ENCODE measurements at regions not wholly inside any gene's neighbourhood (a gene's known extent, or its start where the extent isn't known, plus 50 kb on each side); places are given as distances from the start of the nearest gene placed in this dataset.

DNA sequence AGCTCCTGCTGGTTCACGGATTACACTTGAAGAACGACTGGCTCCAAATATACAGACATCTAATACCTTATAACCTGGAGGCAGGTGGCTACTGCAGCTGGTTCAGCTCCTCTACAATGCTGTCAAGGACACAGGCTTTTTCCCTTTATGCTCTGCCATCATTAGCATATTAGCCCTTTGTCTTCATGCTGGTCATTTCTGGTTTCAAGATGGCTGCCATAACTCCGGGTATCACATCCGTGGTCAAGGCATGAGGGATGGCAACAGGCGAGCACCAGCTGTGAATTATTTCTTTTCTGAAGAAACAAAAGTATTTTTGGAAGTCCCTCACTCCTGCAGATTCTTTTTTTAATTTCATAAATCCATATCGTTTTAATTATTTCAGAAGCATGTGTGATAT is 124.3 kb upstream of the MED13 start:
- no peak for TF ChIP-seq EP300 (IDR thresholded peaks at IDR 0.05)
- TF ChIP-seq, protein P1, sequence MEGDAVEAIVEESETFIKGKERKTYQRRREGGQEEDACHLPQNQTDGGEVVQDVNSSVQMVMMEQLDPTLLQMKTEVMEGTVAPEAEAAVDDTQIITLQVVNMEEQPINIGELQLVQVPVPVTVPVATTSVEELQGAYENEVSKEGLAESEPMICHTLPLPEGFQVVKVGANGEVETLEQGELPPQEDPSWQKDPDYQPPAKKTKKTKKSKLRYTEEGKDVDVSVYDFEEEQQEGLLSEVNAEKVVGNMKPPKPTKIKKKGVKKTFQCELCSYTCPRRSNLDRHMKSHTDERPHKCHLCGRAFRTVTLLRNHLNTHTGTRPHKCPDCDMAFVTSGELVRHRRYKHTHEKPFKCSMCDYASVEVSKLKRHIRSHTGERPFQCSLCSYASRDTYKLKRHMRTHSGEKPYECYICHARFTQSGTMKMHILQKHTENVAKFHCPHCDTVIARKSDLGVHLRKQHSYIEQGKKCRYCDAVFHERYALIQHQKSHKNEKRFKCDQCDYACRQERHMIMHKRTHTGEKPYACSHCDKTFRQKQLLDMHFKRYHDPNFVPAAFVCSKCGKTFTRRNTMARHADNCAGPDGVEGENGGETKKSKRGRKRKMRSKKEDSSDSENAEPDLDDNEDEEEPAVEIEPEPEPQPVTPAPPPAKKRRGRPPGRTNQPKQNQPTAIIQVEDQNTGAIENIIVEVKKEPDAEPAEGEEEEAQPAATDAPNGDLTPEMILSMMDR (IDR thresholded peaks at IDR 0.05), result no peak
- TF ChIP-seq POLR2A (IDR thresholded peaks at IDR 0.05), result no peak
- no peak for TF ChIP-seq POLR2AphosphoS5 (IDR thresholded peaks at IDR 0.05)

Measured in sigmoid colon (tissue), 4 donors.